ENCODE measurements at regions not wholly inside any gene's neighbourhood (a gene's known extent, or its start where the extent isn't known, plus 50 kb on each side); places are given as distances from the start of the nearest gene placed in this dataset.

- Histone ChIP-seq H3K4me2 (ENCODE audit: low read depth, low read length, poor library complexity, severe bottlenecking) (no peak overlapping the region), H3K27ac (ENCODE audit: low read depth, low read length) (no peak overlapping the region)
These were observed 872.5 kb upstream of the SLIT2 start for GRCh38 chr4:19379191-19379708.

GRCh38 chr4:19375931-19376330, 875.8 kb upstream of the SLIT2 start:
- Histone ChIP-seq H3K27me3 (ENCODE audit: low read length) (no peaks in the 10 kb centered on the region), H4K20me1 (ENCODE audit: low read depth, low read length) (no peaks in the 10 kb centered on the region), H3K9me2 (replicated peaks; ENCODE audit: insufficient read depth, low read length) (no peaks in the 10 kb centered on the region), H3K36me3 (ENCODE audit: low read length) (no peaks in the 10 kb centered on the region), H3K9ac (ENCODE audit: low read length) (no peak overlapping the region), H3K79me2 (ENCODE audit: insufficient read depth, low read length) (no peaks in the 10 kb centered on the region), H3K4me3 (ENCODE audit: insufficient read depth, low read length, poor library complexity, severe bottlenecking) (no peak overlapping the region), H3K27ac (ENCODE audit: low read depth, low read length) (no peak overlapping the region), H3K4me2 (ENCODE audit: low read depth, low read length, poor library complexity, severe bottlenecking) (no peak overlapping the region), H2AFZ (ENCODE audit: low read depth, low read length, severe bottlenecking) (no peak overlapping the region), H3F3A (ENCODE audit: insufficient read depth) (no peaks in the 10 kb centered on the region), H3K9me3 (ENCODE audit: insufficient read depth, low read length) (no peaks in the 10 kb centered on the region)
- TF ChIP-seq EZH2phosphoT487 (conservative IDR thresholded peaks at IDR 0.05; ENCODE audit: low read length) (no peak), CTCF (IDR thresholded peaks at IDR 0.05; ENCODE audit: insufficient read depth, low read length, poor library complexity, severe bottlenecking) (no peak)

More at GRCh38 chr4:19379191-19379708, 872.5 kb upstream of the SLIT2 start:
- Histone ChIP-seq H3K9me2 (replicated peaks; ENCODE audit: insufficient read depth, low read length) (no peaks in the 10 kb centered on the region), H3K27me3 (ENCODE audit: low read length) (no peaks in the 10 kb centered on the region), H3K9me3 (ENCODE audit: insufficient read depth, low read length) (no peaks in the 10 kb centered on the region), H4K20me1 (ENCODE audit: low read depth, low read length) (no peaks in the 10 kb centered on the region), H3K4me3 (ENCODE audit: insufficient read depth, low read length, poor library complexity, severe bottlenecking) (no peak overlapping the region), H3K79me2 (ENCODE audit: insufficient read depth, low read length) (no peaks in the 10 kb centered on the region), H3F3A (ENCODE audit: insufficient read depth) (no peaks in the 10 kb centered on the region), H3K9ac (ENCODE audit: low read length) (no peak overlapping the region), H2AFZ (ENCODE audit: low read depth, low read length, severe bottlenecking) (no peak overlapping the region), H3K36me3 (ENCODE audit: low read length) (no peaks in the 10 kb centered on the region)
- TF ChIP-seq EZH2phosphoT487 (conservative IDR thresholded peaks at IDR 0.05; ENCODE audit: low read length) (no peak), CTCF (IDR thresholded peaks at IDR 0.05; ENCODE audit: insufficient read depth, low read length, poor library complexity, severe bottlenecking) (no peak)

DNA sequence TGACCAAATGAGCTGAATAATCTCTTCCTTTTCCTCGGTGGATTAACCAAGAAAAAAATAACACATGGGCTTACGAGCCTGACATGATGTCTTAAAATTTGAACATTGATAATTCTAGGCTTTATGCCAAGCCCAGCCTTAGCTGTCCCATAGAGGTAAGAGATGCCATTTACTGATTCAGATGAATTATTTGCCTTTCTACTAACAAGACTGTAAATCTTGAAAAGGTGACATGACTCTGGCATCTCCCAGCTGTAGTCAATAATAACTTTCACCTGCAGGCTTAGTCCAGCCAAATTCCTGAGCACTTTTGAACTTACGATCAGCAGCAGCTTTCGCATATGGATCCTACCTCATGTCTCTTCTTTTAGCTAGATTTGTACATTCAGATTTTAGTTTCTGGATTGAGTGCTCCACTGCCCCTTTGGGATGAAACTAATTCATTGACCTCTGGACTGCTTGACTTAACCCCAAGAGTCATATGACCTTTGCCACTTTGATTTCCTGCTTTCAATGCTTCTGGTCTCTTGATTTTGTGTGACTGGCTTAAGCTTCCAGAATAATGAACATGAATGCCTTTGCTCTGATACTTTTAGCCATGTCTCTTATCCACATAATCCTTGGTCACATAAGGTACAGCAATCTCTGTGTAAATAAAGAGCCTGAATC, 876.4 kb upstream of the SLIT2 start:
- Histone ChIP-seq H3K9me3 (ENCODE audit: insufficient read depth, low read length) (no peaks in the 10 kb centered on the region), H3K27ac (ENCODE audit: low read depth, low read length) (no peak overlapping the region)
- TF ChIP-seq EZH2phosphoT487 (conservative IDR thresholded peaks at IDR 0.05; ENCODE audit: low read length): no peak
- TF ChIP-seq CTCF (IDR thresholded peaks at IDR 0.05; ENCODE audit: insufficient read depth, low read length, poor library complexity, severe bottlenecking): no peak

More for the DNA sequence above, 876.4 kb upstream of the SLIT2 start:
- Histone ChIP-seq H2AFZ (ENCODE audit: low read depth, low read length, severe bottlenecking) (no peak overlapping the region), H3K9me2 (replicated peaks; ENCODE audit: insufficient read depth, low read length) (no peaks in the 10 kb centered on the region), H3K4me3 (ENCODE audit: insufficient read depth, low read length, poor library complexity, severe bottlenecking) (no peak overlapping the region), H3K79me2 (ENCODE audit: insufficient read depth, low read length) (no peaks in the 10 kb centered on the region), H3F3A (ENCODE audit: insufficient read depth) (no peaks in the 10 kb centered on the region), H4K20me1 (ENCODE audit: low read depth, low read length) (no peaks in the 10 kb centered on the region), H3K9ac (ENCODE audit: low read length) (no peak overlapping the region), H3K36me3 (ENCODE audit: low read length) (no peaks in the 10 kb centered on the region), H3K27me3 (ENCODE audit: low read length) (no peaks in the 10 kb centered on the region), H3K4me2 (ENCODE audit: low read depth, low read length, poor library complexity, severe bottlenecking) (no peak overlapping the region)

All from SU-DHL-6 (cell line).